ENCODE measurements at regions not wholly inside any gene's neighbourhood (a gene's known extent, or its start where the extent isn't known, plus 50 kb on each side); places are given as distances from the start of the nearest gene placed in this dataset.

DNA sequence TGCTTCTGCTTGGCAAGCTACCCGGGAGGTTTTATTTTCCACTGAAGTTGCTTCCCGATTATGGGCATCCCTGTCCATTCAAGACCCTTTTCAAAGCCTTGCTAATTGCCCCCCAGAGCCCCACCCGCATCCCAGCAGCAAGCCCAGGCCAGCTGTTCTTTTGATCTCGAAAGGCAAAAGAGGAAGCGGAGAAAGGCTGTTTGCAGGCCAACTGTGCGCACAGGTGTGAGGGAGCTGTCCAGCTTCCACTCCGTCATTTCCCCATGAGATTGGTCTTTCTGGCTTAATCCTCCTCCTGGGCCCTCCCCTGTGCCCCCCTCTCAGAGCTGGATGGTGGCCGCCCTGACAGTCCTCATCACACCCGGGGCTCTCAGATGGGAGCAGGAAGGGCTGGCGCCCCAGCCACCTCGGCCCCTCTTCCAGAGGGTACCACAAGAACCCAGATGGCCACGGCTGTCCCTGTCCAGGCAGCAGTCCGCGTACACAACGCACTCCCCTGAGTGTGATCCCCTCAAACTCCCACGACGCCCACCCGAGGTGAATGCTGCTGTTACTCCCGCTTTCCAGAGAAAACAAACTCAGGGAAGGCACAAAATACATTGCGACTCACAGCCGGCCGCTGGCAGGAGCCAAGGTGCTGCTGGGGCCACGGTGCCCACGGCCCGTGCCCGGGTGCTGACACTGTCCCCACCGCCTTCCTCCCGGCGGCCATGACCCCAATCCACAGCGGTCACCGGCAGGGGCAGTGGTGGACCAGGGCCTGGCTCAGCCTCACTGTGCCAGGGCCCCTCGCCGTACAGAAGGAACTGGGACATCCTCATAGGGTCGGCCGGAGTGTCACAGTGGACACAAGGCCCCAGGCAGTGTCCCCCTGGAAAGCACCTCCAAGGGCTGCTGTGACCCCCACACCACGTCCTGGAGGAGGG is 121.9 kb downstream of the CRYAA start:
- TF ChIP-seq CTCF (IDR thresholded peaks at IDR 0.05) (no peak), EZH2 (IDR thresholded peaks at IDR 0.05; ENCODE audit: borderline replicate concordance, insufficient read depth, low read depth, low read length, poor library complexity, severe bottlenecking) (no peak)

All from B cell (primary cell).